K562 (cell line): ENCODE measurements at regions not wholly inside any gene's neighbourhood (a gene's known extent, or its start where the extent isn't known, plus 50 kb on each side); places are given as distances from the start of the nearest gene placed in this dataset.
A peak's percentile ranks its signal among the peaks of the same experiment; 100 is the strongest.

Experiments used
- BRD4 ChIP-seq: fragments of 200-600 bp; sonication (generic); IDR thresholded peaks from 2 replicates; pipeline ENCODE4 v1.6.1; 2017; ENCODE audit warnings: inconsistent platforms
- CBFB ChIP-seq: sonication (generic); formaldehyde crosslinking; IDR thresholded peaks from 2 replicates; pipeline ENCODE4 v1.4.0; 2020; ENCODE audit warnings: mild to moderate bottlenecking, missing genetic modification reagents
- CREBBP ChIP-seq: IDR thresholded peaks from one replicate; pipeline ENCODE4 v1.6.1; 2012; ENCODE audit warnings: low read depth, mild to moderate bottlenecking, control low read depth, inconsistent platforms, low read length
- CSDE1 ChIP-seq, 2 experiments: fragments of 450-650 bp; IDR thresholded peaks; 2 replicates each; pipeline ENCODE4 v1.6.1; 2016; ENCODE audit warnings: mild to moderate bottlenecking in 1 of 2
- FIP1L1 ChIP-seq: fragments of 200-400 bp; formaldehyde crosslinking; IDR thresholded peaks from 2 replicates; pipeline ENCODE4 v1.6.1; 2018; ENCODE audit warnings: mild to moderate bottlenecking, low read depth, low read length; ENCODE audit not compliant: poor library complexity, severe bottlenecking
- GATA2 ChIP-seq: sonication (generic); formaldehyde crosslinking; IDR thresholded peaks from 2 replicates; pipeline ENCODE4 v1.4.0; 2020; ENCODE audit warnings: mild to moderate bottlenecking, missing genetic modification reagents
- GTF2A2 ChIP-seq: IDR thresholded peaks from 2 replicates; pipeline ENCODE4 v1.6.1; 2016; ENCODE audit warnings: mild to moderate bottlenecking, missing genetic modification characterization, missing compliant biosample characterization
- ILK ChIP-seq: fragments of 450-650 bp; IDR thresholded peaks from 2 replicates; pipeline ENCODE4 v1.6.1; 2016; ENCODE audit warnings: missing genetic modification characterization, low read depth, mild to moderate bottlenecking, missing compliant biosample characterization, moderate library complexity, borderline replicate concordance
- MBD2 ChIP-seq: sonication (generic); IDR thresholded peaks from 2 replicates; pipeline ENCODE4 v1.6.1; 2016; ENCODE audit warnings: low read depth, borderline replicate concordance
- MLX ChIP-seq, 2 experiments: fragments of 450-650 bp in 1 of 2; sonication (generic) in 1 of 2; formaldehyde crosslinking; conservative IDR thresholded peaks; 2 replicates each; pipeline versions ENCODE4 v1.4.0 to v1.8.1; 2020 to 2022; ENCODE audit warnings: mild to moderate bottlenecking in 1 of 2, missing genetic modification reagents in 1 of 2
- NR2C2 ChIP-seq, 2 experiments: fragments of 200-800 bp in 1 of 2; sonication (Bioruptor generic) in 1 of 2; sonication (generic) in 1 of 2; formaldehyde crosslinking in 1 of 2; IDR thresholded peaks; 2 replicates each; pipeline versions ENCODE4 v1.6.1 to v1.8.0; 2016 to 2022; ENCODE audit warnings: mild to moderate bottlenecking in 1 of 2, missing compliant biosample characterization in 1 of 2, missing genetic modification characterization in 1 of 2, missing genetic modification reagents in 1 of 2
- RBM25 ChIP-seq: fragments of 200-400 bp; formaldehyde crosslinking; IDR thresholded peaks from 2 replicates; pipeline ENCODE4 v1.6.1; 2018; ENCODE audit warnings: low read length, low read depth, moderate library complexity; ENCODE audit not compliant: severe bottlenecking
- YBX1 ChIP-seq: fragments of 450-650 bp; IDR thresholded peaks from 2 replicates; pipeline ENCODE4 v1.7.1; 2016; ENCODE audit warnings: mild to moderate bottlenecking
- YY1 ChIP-seq, 3 experiments: IDR thresholded peaks; 2 replicates each; pipeline ENCODE4 v1.6.1; 2011; ENCODE audit warnings: low read length in 2 of 3, mild to moderate bottlenecking in 2 of 3, moderate library complexity in 2 of 3, borderline replicate concordance in 1 of 3, control low read depth in 1 of 3, low read depth in 1 of 3; ENCODE audit not compliant: insufficient read depth in 3 of 3, insufficient replicate concordance in 2 of 3, control insufficient read depth in 1 of 3, insufficient read length in 1 of 3; ENCODE audit errors: extremely low read depth in 1 of 3
- ZC3H4 ChIP-seq: sonication (generic); formaldehyde crosslinking; IDR thresholded peaks from 2 replicates; pipeline ENCODE4 v1.9.0; 2021; ENCODE audit warnings: missing genetic modification reagents, borderline replicate concordance
- ZFP36 ChIP-seq: fragments of 150-350 bp; IDR thresholded peaks from 2 replicates; pipeline ENCODE4 v1.6.1; 2018; ENCODE audit warnings: low read length, low read depth; ENCODE audit not compliant: partially characterized antibody
- ZNF282 ChIP-seq: sonication (generic); formaldehyde crosslinking; IDR thresholded peaks from 2 replicates; pipeline ENCODE4 v1.8.1; 2023; ENCODE audit warnings: missing genetic modification reagents
- ZNF3 ChIP-seq: fragments of 250-450 bp; sonication (Bioruptor Pico); IDR thresholded peaks from 2 replicates; pipeline ENCODE4 v1.5.0; 2021; ENCODE audit warnings: mild to moderate bottlenecking, moderate library complexity
- ZNF764 ChIP-seq: fragments of 250-450 bp; sonication (Bioruptor Pico); IDR thresholded peaks from 2 replicates; pipeline ENCODE4 v1.4.0; 2020; ENCODE audit warnings: low read depth, mild to moderate bottlenecking, moderate library complexity
- TF ChIP-seq, protein P1 (sequence below): sonication (generic); formaldehyde crosslinking; IDR thresholded peaks from 2 replicates; pipeline ENCODE4 v1.8.0; 2022; ENCODE audit warnings: mild to moderate bottlenecking, missing genetic modification reagents
- TF ChIP-seq, protein P2 (sequence below): sonication (generic); formaldehyde crosslinking; IDR thresholded peaks from 2 replicates; pipeline ENCODE4 v1.8.0; 2022; ENCODE audit warnings: mild to moderate bottlenecking, missing genetic modification reagents

GRCh38 chr3:14337828-14338227 lies 64.6 kb upstream of the SLC6A6 start (continued):
- TF ChIP-seq, protein P1, sequence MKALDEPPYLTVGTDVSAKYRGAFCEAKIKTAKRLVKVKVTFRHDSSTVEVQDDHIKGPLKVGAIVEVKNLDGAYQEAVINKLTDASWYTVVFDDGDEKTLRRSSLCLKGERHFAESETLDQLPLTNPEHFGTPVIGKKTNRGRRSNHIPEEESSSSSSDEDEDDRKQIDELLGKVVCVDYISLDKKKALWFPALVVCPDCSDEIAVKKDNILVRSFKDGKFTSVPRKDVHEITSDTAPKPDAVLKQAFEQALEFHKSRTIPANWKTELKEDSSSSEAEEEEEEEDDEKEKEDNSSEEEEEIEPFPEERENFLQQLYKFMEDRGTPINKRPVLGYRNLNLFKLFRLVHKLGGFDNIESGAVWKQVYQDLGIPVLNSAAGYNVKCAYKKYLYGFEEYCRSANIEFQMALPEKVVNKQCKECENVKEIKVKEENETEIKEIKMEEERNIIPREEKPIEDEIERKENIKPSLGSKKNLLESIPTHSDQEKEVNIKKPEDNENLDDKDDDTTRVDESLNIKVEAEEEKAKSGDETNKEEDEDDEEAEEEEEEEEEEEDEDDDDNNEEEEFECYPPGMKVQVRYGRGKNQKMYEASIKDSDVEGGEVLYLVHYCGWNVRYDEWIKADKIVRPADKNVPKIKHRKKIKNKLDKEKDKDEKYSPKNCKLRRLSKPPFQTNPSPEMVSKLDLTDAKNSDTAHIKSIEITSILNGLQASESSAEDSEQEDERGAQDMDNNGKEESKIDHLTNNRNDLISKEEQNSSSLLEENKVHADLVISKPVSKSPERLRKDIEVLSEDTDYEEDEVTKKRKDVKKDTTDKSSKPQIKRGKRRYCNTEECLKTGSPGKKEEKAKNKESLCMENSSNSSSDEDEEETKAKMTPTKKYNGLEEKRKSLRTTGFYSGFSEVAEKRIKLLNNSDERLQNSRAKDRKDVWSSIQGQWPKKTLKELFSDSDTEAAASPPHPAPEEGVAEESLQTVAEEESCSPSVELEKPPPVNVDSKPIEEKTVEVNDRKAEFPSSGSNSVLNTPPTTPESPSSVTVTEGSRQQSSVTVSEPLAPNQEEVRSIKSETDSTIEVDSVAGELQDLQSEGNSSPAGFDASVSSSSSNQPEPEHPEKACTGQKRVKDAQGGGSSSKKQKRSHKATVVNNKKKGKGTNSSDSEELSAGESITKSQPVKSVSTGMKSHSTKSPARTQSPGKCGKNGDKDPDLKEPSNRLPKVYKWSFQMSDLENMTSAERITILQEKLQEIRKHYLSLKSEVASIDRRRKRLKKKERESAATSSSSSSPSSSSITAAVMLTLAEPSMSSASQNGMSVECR (CRISPR knock-in tag), result no peak
- TF ChIP-seq YY1 (IDR thresholded peaks at IDR 0.05; ENCODE audit: borderline replicate concordance in 1 of 3, control insufficient read depth in 1 of 3, extremely low read depth in 1 of 3, insufficient read depth in 3 of 3, insufficient read length in 1 of 3, insufficient replicate concordance in 2 of 3, low read depth in 1 of 3, low read length in 2 of 3), result no peak
- no peak for TF ChIP-seq NR2C2 (CRISPR knock-in tag; IDR thresholded peaks at IDR 0.05)
- no peak for TF ChIP-seq NR2C2 (tag; IDR thresholded peaks at IDR 0.05)
- TF ChIP-seq ZC3H4, result no peak
- TF ChIP-seq CSDE1 (IDR thresholded peaks at IDR 0.05), result no peak
- no peak for TF ChIP-seq MLX (CRISPR knock-in tag; conservative IDR thresholded peaks at IDR 0.05)
- peak; percentile 51 for TF ChIP-seq RBM25
- peak; percentile 54 for TF ChIP-seq ZFP36
- no peak for TF ChIP-seq MBD2
- no peak for TF ChIP-seq BRD4
- no peak for TF ChIP-seq YBX1
- no peak for TF ChIP-seq FIP1L1
- TF ChIP-seq CBFB (CRISPR knock-in tag), result 0 out of 2 replicates have a peak, but pooled peaks have one; percentile 5
- TF ChIP-seq, protein P2, sequence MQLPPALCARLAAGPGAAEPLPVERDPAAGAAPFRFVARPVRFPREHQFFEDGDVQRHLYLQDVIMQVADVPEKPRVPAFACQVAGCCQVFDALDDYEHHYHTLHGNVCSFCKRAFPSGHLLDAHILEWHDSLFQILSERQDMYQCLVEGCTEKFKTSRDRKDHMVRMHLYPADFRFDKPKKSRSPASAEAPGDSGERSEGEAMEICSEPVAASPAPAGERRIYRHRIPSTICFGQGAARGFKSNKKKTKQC (CRISPR knock-in tag), result no peak
- no peak for TF ChIP-seq ZNF282 (CRISPR knock-in tag)
- TF ChIP-seq GATA2, result no peak
- TF ChIP-seq ILK (tag), result no peak
- TF ChIP-seq CREBBP, result no peak
- no peak for TF ChIP-seq ZNF764
- TF ChIP-seq ZNF3, result no peak
- no peak for TF ChIP-seq GTF2A2 (tag)
